ENCODE measurements at regions not wholly inside any gene's neighbourhood (a gene's known extent, or its start where the extent isn't known, plus 50 kb on each side); places are given as distances from the start of the nearest gene placed in this dataset.

- no peak for TF ChIP-seq CTCF (conservative IDR thresholded peaks at IDR 0.05)
- Mint-ChIP-seq H3K4me3 (no peak overlapping the region), H3K27me3 (ENCODE audit: low read depth) (no peaks in the 10 kb centered on the region), H3K27ac (ENCODE audit: unreplicated experiment) (no peak overlapping the region), H3K36me3 (ENCODE audit: low read depth) (no peaks in the 10 kb centered on the region), H3K9me3 (no peaks in the 10 kb centered on the region), H3K4me1 (peaks cover 17% of the 10 kb centered on the region)
- no peak for DNase-seq (ENCODE audit: low read depth, low spot score)
Measured at GRCh38 chr2:2830576-2830975, 499.5 kb upstream of the MYT1L start.

GRCh38 chr2:2828774-2829368, 497.8 kb upstream of the MYT1L start:
- Mint-ChIP-seq H3K4me3 (no peak overlapping the region), H3K36me3 (ENCODE audit: low read depth) (no peaks in the 10 kb centered on the region), H3K27ac (ENCODE audit: unreplicated experiment) (no peak overlapping the region), H3K27me3 (ENCODE audit: low read depth) (no peaks in the 10 kb centered on the region), H3K9me3 (peaks cover 3% of the 10 kb centered on the region), H3K4me1 (peaks cover 17% of the 10 kb centered on the region)
- DNase-seq (ENCODE audit: low read depth, low spot score): no peak
- TF ChIP-seq CTCF (conservative IDR thresholded peaks at IDR 0.05): no peak

GRCh38 chr2:2827761-2828221, 496.7 kb upstream of the MYT1L start:
- no peak for DNase-seq (ENCODE audit: low read depth, low spot score)
- Mint-ChIP-seq H3K4me1 (peaks cover 17% of the 10 kb centered on the region), H3K27ac (ENCODE audit: unreplicated experiment) (no peak overlapping the region), H3K9me3 (peaks cover 4% of the 10 kb centered on the region), H3K4me3 (no peak overlapping the region), H3K36me3 (ENCODE audit: low read depth) (no peaks in the 10 kb centered on the region), H3K27me3 (ENCODE audit: low read depth) (no peaks in the 10 kb centered on the region)
- TF ChIP-seq CTCF (conservative IDR thresholded peaks at IDR 0.05): no peak

- TF ChIP-seq CTCF (conservative IDR thresholded peaks at IDR 0.05): no peak
- peaks cover 4% of the 10 kb centered on the region for H3K9me3 Mint-ChIP-seq
- H3K27ac Mint-ChIP-seq (ENCODE audit: unreplicated experiment): no peak overlapping the region
- no peaks in the 10 kb centered on the region for H3K36me3 Mint-ChIP-seq (ENCODE audit: low read depth)
- peaks cover 17% of the 10 kb centered on the region for H3K4me1 Mint-ChIP-seq
- no peak for DNase-seq (ENCODE audit: low read depth, low spot score)
- H3K4me3 Mint-ChIP-seq: no peak overlapping the region
- H3K27me3 Mint-ChIP-seq (ENCODE audit: low read depth): peaks cover 3% of the 10 kb centered on the region
Measured at GRCh38 chr2:2827046-2827636, 496.1 kb upstream of the MYT1L start.

GRCh38 chr2:2826621-2827020, 495.5 kb upstream of the MYT1L start:
- Mint-ChIP-seq H3K4me3 (no peak overlapping the region), H3K9me3 (peaks cover 4% of the 10 kb centered on the region), H3K27me3 (ENCODE audit: low read depth) (peaks cover 3% of the 10 kb centered on the region), H3K27ac (ENCODE audit: unreplicated experiment) (no peak overlapping the region), H3K36me3 (ENCODE audit: low read depth) (no peaks in the 10 kb centered on the region), H3K4me1 (peaks cover 12% of the 10 kb centered on the region)
- no peak for DNase-seq (ENCODE audit: low read depth, low spot score)
- no peak for TF ChIP-seq CTCF (conservative IDR thresholded peaks at IDR 0.05)
